ENCODE measurements at regions not wholly inside any gene's neighbourhood (a gene's known extent, or its start where the extent isn't known, plus 50 kb on each side); places are given as distances from the start of the nearest gene placed in this dataset.

- no peak for DNase-seq (ENCODE audit: extremely low read depth, insufficient read length)
- Histone ChIP-seq H3K4me3 (replicated peaks; ENCODE audit: low read depth, low read length) (no peak overlapping the region), H3K27me3 (replicated peaks; ENCODE audit: control insufficient read depth, insufficient read depth, low read length) (no peaks in the 10 kb centered on the region), H3K36me3 (ENCODE audit: control insufficient read depth, insufficient read depth, low read length) (no peaks in the 10 kb centered on the region)
- TF ChIP-seq CTCF (IDR thresholded peaks at IDR 0.05; ENCODE audit: insufficient read depth, low read length, poor library complexity, severe bottlenecking): no peak
Observed at GRCh38 chr18:44093253-44093652, 587.4 kb upstream of the SETBP1 start.

GRCh38 chr18:44096016-44096415 is 584.7 kb upstream of the SETBP1 start:
- DNase-seq (ENCODE audit: extremely low read depth, insufficient read length): no peak
- no peaks in the 10 kb centered on the region for H3K27me3 ChIP-seq (replicated peaks; ENCODE audit: control insufficient read depth, insufficient read depth, low read length)
- H3K4me3 ChIP-seq (replicated peaks; ENCODE audit: low read depth, low read length): no peak overlapping the region
- no peak for TF ChIP-seq CTCF (IDR thresholded peaks at IDR 0.05; ENCODE audit: insufficient read depth, low read length, poor library complexity, severe bottlenecking)
- no peaks in the 10 kb centered on the region for H3K36me3 ChIP-seq (ENCODE audit: control insufficient read depth, insufficient read depth, low read length)

- Histone ChIP-seq H3K36me3 (ENCODE audit: control insufficient read depth, insufficient read depth, low read length) (no peaks in the 10 kb centered on the region), H3K4me3 (replicated peaks; ENCODE audit: low read depth, low read length) (no peak overlapping the region), H3K27me3 (replicated peaks; ENCODE audit: control insufficient read depth, insufficient read depth, low read length) (no peaks in the 10 kb centered on the region)
- peak; percentile 34 for TF ChIP-seq CTCF (IDR thresholded peaks at IDR 0.05; ENCODE audit: insufficient read depth, low read length, poor library complexity, severe bottlenecking)
- peak; percentile 3 for DNase-seq (ENCODE audit: extremely low read depth, insufficient read length)
Observed at GRCh38 chr18:44098551-44099098, 582.1 kb upstream of the SETBP1 start.

GRCh38 chr18:44107187-44107586 is 573.5 kb upstream of the SETBP1 start:
- Histone ChIP-seq H3K4me3 (replicated peaks; ENCODE audit: low read depth, low read length) (no peak overlapping the region), H3K36me3 (ENCODE audit: control insufficient read depth, insufficient read depth, low read length) (no peaks in the 10 kb centered on the region), H3K27me3 (replicated peaks; ENCODE audit: control insufficient read depth, insufficient read depth, low read length) (no peaks in the 10 kb centered on the region)
- no peak for TF ChIP-seq CTCF (IDR thresholded peaks at IDR 0.05; ENCODE audit: insufficient read depth, low read length, poor library complexity, severe bottlenecking)
- DNase-seq (ENCODE audit: extremely low read depth, insufficient read length): no peak

- H3K27me3 ChIP-seq (replicated peaks; ENCODE audit: control insufficient read depth, insufficient read depth, low read length): no peaks in the 10 kb centered on the region
- no peaks in the 10 kb centered on the region for H3K36me3 ChIP-seq (ENCODE audit: control insufficient read depth, insufficient read depth, low read length)
- DNase-seq (ENCODE audit: extremely low read depth, insufficient read length): no peak
- TF ChIP-seq CTCF (IDR thresholded peaks at IDR 0.05; ENCODE audit: insufficient read depth, low read length, poor library complexity, severe bottlenecking): no peak
- no peak overlapping the region for H3K4me3 ChIP-seq (replicated peaks; ENCODE audit: low read depth, low read length)
Observed at GRCh38 chr18:44111337-44111736, 569.4 kb upstream of the SETBP1 start.

- no peaks in the 10 kb centered on the region for H3K27me3 ChIP-seq (replicated peaks; ENCODE audit: control insufficient read depth, insufficient read depth, low read length)
- H3K4me3 ChIP-seq (replicated peaks; ENCODE audit: low read depth, low read length): no peak overlapping the region
- no peak for TF ChIP-seq CTCF (IDR thresholded peaks at IDR 0.05; ENCODE audit: insufficient read depth, low read length, poor library complexity, severe bottlenecking)
- no peaks in the 10 kb centered on the region for H3K36me3 ChIP-seq (ENCODE audit: control insufficient read depth, insufficient read depth, low read length)
- no peak for DNase-seq (ENCODE audit: extremely low read depth, insufficient read length)
Observed at GRCh38 chr18:44117821-44118220, 562.9 kb upstream of the SETBP1 start.

Data from GM06990 (cell line).